Brain microvascular endothelial cell (primary cell): ENCODE measurements at regions not wholly inside any gene's neighbourhood (a gene's known extent, or its start where the extent isn't known, plus 50 kb on each side); places are given as distances from the start of the nearest gene placed in this dataset.

Experiments used
- DNase-seq: peaks from one replicate; pipeline ENCODE4 v3.0.0-alpha.2; 2020
- H3K27ac ChIP-seq: fragments of 250-450 bp; sonication (Bioruptor Pico); 2 replicates; pipeline ENCODE4 v1.5.1; 2020; ENCODE audit warnings: mild to moderate bottlenecking, moderate library complexity
- H3K27me3 ChIP-seq: fragments of 250-450 bp; sonication (Bioruptor Pico); replicated peaks from 2 replicates; pipeline ENCODE4 v1.5.1; 2020; ENCODE audit warnings: mild to moderate bottlenecking
- H3K36me3 ChIP-seq: fragments of 250-450 bp; sonication (Bioruptor Pico); replicated peaks from 2 replicates; pipeline ENCODE4 v1.5.1; 2020; ENCODE audit warnings: mild to moderate bottlenecking
- H3K4me3 ChIP-seq: 2 replicates; pipeline ENCODE4 v1.5.1; 2011; ENCODE audit warnings: low read depth, mild to moderate bottlenecking, control low read depth, low read length, moderate library complexity
- CTCF ChIP-seq: IDR thresholded peaks from 2 replicates; pipeline ENCODE4 v1.5.1; 2011; ENCODE audit warnings: low read depth, mild to moderate bottlenecking, moderate library complexity, low read length, control low read depth, inconsistent platforms; ENCODE audit errors: missing control alignments
- in situ Hi-C: cut with HindIII; loops from 2 replicates; pipeline ENCODE4 v1.10.0; 2017; ENCODE audit warnings: low sequenced_read_pairs, low pct_ligation_motif_present

- in situ Hi-C loops = no loop called here
- H3K36me3 ChIP-seq = no peaks in the 10 kb centered on the region
- peak overlapping the region; percentile 0 for H3K27ac ChIP-seq
- no peaks in the 10 kb centered on the region for H3K27me3 ChIP-seq
- no peak for TF ChIP-seq CTCF
- no peak for DNase-seq
- peak overlapping the region; percentile 77 for H3K4me3 ChIP-seq
These were observed 98.4 kb upstream of the TENM3 start for GRCh38 chr4:182144626-182145333.

- in situ Hi-C loops = no loop called here
- H3K27me3 ChIP-seq = no peaks in the 10 kb centered on the region
- no peak for TF ChIP-seq CTCF
- no peaks in the 10 kb centered on the region for H3K36me3 ChIP-seq
- H3K4me3 ChIP-seq = peak overlapping the region; percentile 77
- no peak for DNase-seq
- H3K27ac ChIP-seq = no peak overlapping the region
These were observed 97.8 kb upstream of the TENM3 start for GRCh38 chr4:182145334-182145905.

GRCh38 chr4:182147391-182147790 lies 95.8 kb upstream of the TENM3 start:
- H3K36me3 ChIP-seq = no peaks in the 10 kb centered on the region
- H3K27me3 ChIP-seq = no peaks in the 10 kb centered on the region
- in situ Hi-C loops = no loop called here
- TF ChIP-seq CTCF = no peak
- DNase-seq = no peak
- H3K4me3 ChIP-seq = no peak overlapping the region
- H3K27ac ChIP-seq = no peak overlapping the region

GRCh38 chr4:182150645-182151044 lies 92.6 kb upstream of the TENM3 start:
- no peaks in the 10 kb centered on the region for H3K36me3 ChIP-seq
- DNase-seq = no peak
- in situ Hi-C loops = no loop called here

GRCh38 chr4:182155806-182156205 lies 87.4 kb upstream of the TENM3 start:
- no peak for TF ChIP-seq CTCF
- no peak for DNase-seq
- in situ Hi-C loops = no loop called here
- H3K27me3 ChIP-seq = no peaks in the 10 kb centered on the region
- no peak overlapping the region for H3K4me3 ChIP-seq
- no peaks in the 10 kb centered on the region for H3K36me3 ChIP-seq
- no peak overlapping the region for H3K27ac ChIP-seq

More at GRCh38 chr4:182150645-182151044, 92.6 kb upstream of the TENM3 start:
- H3K27ac ChIP-seq = no peak overlapping the region
- no peak for TF ChIP-seq CTCF
- H3K4me3 ChIP-seq = no peak overlapping the region
- H3K27me3 ChIP-seq = no peaks in the 10 kb centered on the region
